Breast epithelium (tissue), 3 donors: ENCODE measurements at regions not wholly inside any gene's neighbourhood (a gene's known extent, or its start where the extent isn't known, plus 50 kb on each side); places are given as distances from the start of the nearest gene placed in this dataset.
A peak's percentile ranks its signal among the peaks of the same experiment; 100 is the strongest.

Experiments
- CTCF ChIP-seq, 3 donors: fragments of 450-650 bp; IDR thresholded peaks; one replicate each; pipeline ENCODE4 v1.5.1; 2016 to 2017; ENCODE audit warnings: antibody characterized with exemption in 3 of 3, mild to moderate bottlenecking in 3 of 3, moderate library complexity in 3 of 3
- POLR2A ChIP-seq: fragments of 450-650 bp; IDR thresholded peaks from one replicate; pipeline ENCODE4 v1.6.1; 2016; ENCODE audit warnings: antibody characterized with exemption, mild to moderate bottlenecking, moderate library complexity
- POLR2AphosphoS5 ChIP-seq, 3 donors: sonication (generic); formaldehyde crosslinking; IDR thresholded peaks; one replicate each; pipeline ENCODE4 v1.6.1; 2017; ENCODE audit warnings: antibody characterized with exemption in 3 of 3

GRCh38 chr14:55780156-55780946 is 200.3 kb downstream of the KTN1 start:
- TF ChIP-seq CTCF (IDR thresholded peaks at IDR 0.05) (no peak), POLR2A (no peak), POLR2AphosphoS5 (IDR thresholded peaks at IDR 0.05) (peak in 2 of 3 donors; percentile 67 to 68)
